A673 (cell line): ENCODE measurements at regions not wholly inside any gene's neighbourhood (a gene's known extent, or its start where the extent isn't known, plus 50 kb on each side); places are given as distances from the start of the nearest gene placed in this dataset.

Experiments
- CTCF ChIP-seq: fragments of 300-800, 200-600 bp; sonication (generic); conservative IDR thresholded peaks from 2 replicates; pipeline ENCODE4 v1.5.1; 2017; ENCODE audit warnings: low read depth, mild to moderate bottlenecking, antibody characterized with exemption, low read length, moderate library complexity, mixed read lengths
- EZH2 ChIP-seq: fragments of 200-600 bp; sonication (generic); IDR thresholded peaks from 2 replicates; pipeline ENCODE4 v1.6.1; 2017; ENCODE audit warnings: borderline replicate concordance, low read depth, mild to moderate bottlenecking, mixed read lengths, antibody characterized with exemption, low read length; ENCODE audit not compliant: poor library complexity, severe bottlenecking

GRCh38 chr10:120729547-120729946, 121.6 kb upstream of the WDR11 start:
- TF ChIP-seq CTCF (no peak), EZH2 (no peak)
